ENCODE measurements at regions not wholly inside any gene's neighbourhood (a gene's known extent, or its start where the extent isn't known, plus 50 kb on each side); places are given as distances from the start of the nearest gene placed in this dataset.

GRCh38 chr3:84683493-84683892, 275.3 kb upstream of the CADM2 start:
- H3K18ac ChIP-seq (ENCODE audit: low read depth, low read length): no peak overlapping the region
- peaks cover 6% of the 10 kb centered on the region for H3K9me3 ChIP-seq (ENCODE audit: control insufficient read depth, insufficient read depth, low read length)
- H3K4me3 ChIP-seq (ENCODE audit: insufficient read depth, low read depth, low read length): no peak overlapping the region
- H2AK9ac ChIP-seq (replicated peaks; ENCODE audit: low read depth, low read length, poor library complexity): no peak overlapping the region
- DNase-seq: no peak
- in situ Hi-C loops (cut with MboI; ENCODE audit: low sequenced_read_pairs) (no loop called here), dilution Hi-C loops (cut with HindIII; ENCODE audit: low sequenced_read_pairs, unreplicated experiment) (no loop called here), intact Hi-C loops (cut with micrococcal nuclease) (no loop called here)
- no peaks in the 10 kb centered on the region for H3K79me1 ChIP-seq (ENCODE audit: low read depth in 1 of 2, low read length in 2 of 2)
- H4K5ac ChIP-seq (ENCODE audit: low read depth, low read length): no peak overlapping the region
- ChIA-PET POLR2A (ENCODE audit: unreplicated experiment) (no interaction called here), CTCF (no interaction called here)
- no peak overlapping the region for H3K9ac ChIP-seq (ENCODE audit: low read depth, low read length)
- H4K8ac ChIP-seq (ENCODE audit: low read depth in 2 of 2, low read length in 2 of 2): no peak overlapping the region
- no peak overlapping the region for H3K4ac ChIP-seq (ENCODE audit: low read depth, low read length)
- no peak overlapping the region for H2BK5ac ChIP-seq (ENCODE audit: low read depth, low read length, poor library complexity, severe bottlenecking)
- H3K9me1 ChIP-seq (ENCODE audit: insufficient read depth, low read length): no peaks in the 10 kb centered on the region
- no peak overlapping the region for H3K23ac ChIP-seq (ENCODE audit: low read depth, low read length)
- H3K36me3 ChIP-seq (ENCODE audit: control insufficient read depth, insufficient read depth, low read length): no peaks in the 10 kb centered on the region
- no peak overlapping the region for H3K4me2 ChIP-seq (ENCODE audit: low read depth, low read length)
- WGBS, 2 experiments (ENCODE audit: extremely low coverage in 2 of 2, insufficient read length in 1 of 2): no CpG with 5 or more reads among the region's 2 CpGs
- no peaks in the 10 kb centered on the region for H4K20me1 ChIP-seq (ENCODE audit: insufficient read depth, low read length)
- TF ChIP-seq MAFK (IDR thresholded peaks at IDR 0.05; ENCODE audit: low read depth, low read length) (no peak), FOS (IDR thresholded peaks at IDR 0.05; ENCODE audit: low read depth, low read length) (no peak), POLR2A (IDR thresholded peaks at IDR 0.05; ENCODE audit: low read depth, low read length) (no peak), SMC3 (IDR thresholded peaks at IDR 0.05; ENCODE audit: low read depth, low read length) (no peak), RAD21 (IDR thresholded peaks at IDR 0.05; ENCODE audit: low read length) (no peak), NFE2L2 (IDR thresholded peaks at IDR 0.05; ENCODE audit: low read depth, low read length) (no peak), CTCF (conservative IDR thresholded peaks at IDR 0.05; ENCODE audit: low read depth, low read length) (no peak), CHD1 (IDR thresholded peaks at IDR 0.05; ENCODE audit: low read depth, low read length) (no peak), MXI1 (IDR thresholded peaks at IDR 0.05; ENCODE audit: borderline replicate concordance, low read depth, low read length) (no peak), USF2 (IDR thresholded peaks at IDR 0.05; ENCODE audit: low read depth, low read length) (no peak), MAZ (IDR thresholded peaks at IDR 0.05; ENCODE audit: borderline replicate concordance, low read depth, low read length) (no peak), BHLHE40 (IDR thresholded peaks at IDR 0.05; ENCODE audit: low read depth, low read length) (no peak), ELK1 (IDR thresholded peaks at IDR 0.05; ENCODE audit: borderline replicate concordance, low read depth, low read length) (no peak), RCOR1 (IDR thresholded peaks at IDR 0.05; ENCODE audit: insufficient replicate concordance, low read length) (no peak)
- H2AFZ ChIP-seq (replicated peaks; ENCODE audit: low read length, poor library complexity): no peak overlapping the region
- H3K27me3 ChIP-seq (ENCODE audit: control insufficient read depth, insufficient read depth, low read length): no peaks in the 10 kb centered on the region
- H2BK15ac ChIP-seq (ENCODE audit: low read depth, low read length): no peak overlapping the region
- H3K56ac ChIP-seq (ENCODE audit: extremely low read depth, insufficient read depth, low read length): no peak overlapping the region
- H4K91ac ChIP-seq (ENCODE audit: insufficient read depth, low read depth, low read length): no peak overlapping the region
- H2AK5ac ChIP-seq (ENCODE audit: low read depth, low read length): no peak overlapping the region
- no peaks in the 10 kb centered on the region for H3K4me1 ChIP-seq (ENCODE audit: control insufficient read depth, insufficient read depth, low read length)
- no peak overlapping the region for H3K27ac ChIP-seq (ENCODE audit: insufficient read depth, low read length)
- no peak for ATAC-seq (ENCODE audit: low read depth)
- H3K14ac ChIP-seq (replicated peaks; ENCODE audit: low read depth, low read length): no peak overlapping the region
- no peak overlapping the region for H2BK20ac ChIP-seq (ENCODE audit: low read depth, low read length)
- no peak overlapping the region for H2BK120ac ChIP-seq (ENCODE audit: low read depth, low read length)
- no TSS peak for BruUV-seq (replicated peaks)

Measured in IMR-90 (cell line).